Esophagus (tissue), 2 donors: ENCODE measurements at regions not wholly inside any gene's neighbourhood (a gene's known extent, or its start where the extent isn't known, plus 50 kb on each side); places are given as distances from the start of the nearest gene placed in this dataset.

Experiments
- H3K27ac ChIP-seq, 2 donors: one replicate each; pipeline ENCODE4 v1.5.1; 2013; ENCODE audit warnings: low read depth in 2 of 2, mild to moderate bottlenecking in 2 of 2, inconsistent platforms in 1 of 2, low read length in 1 of 2, moderate library complexity in 1 of 2
- H3K27me3 ChIP-seq, 2 donors: one replicate each; pipeline ENCODE4 v1.6.1; 2013; ENCODE audit warnings: low read length in 2 of 2, control low read depth in 1 of 2, mild to moderate bottlenecking in 1 of 2; ENCODE audit not compliant: insufficient read depth in 2 of 2, control insufficient read depth in 1 of 2
- H3K36me3 ChIP-seq, 2 donors: one replicate each; pipeline ENCODE4 v1.6.1; 2013; ENCODE audit warnings: low read length in 1 of 2; ENCODE audit not compliant: control insufficient read depth in 2 of 2, insufficient read depth in 2 of 2
- H3K4me1 ChIP-seq, 2 donors: one replicate each; pipeline ENCODE4 v1.6.1; 2013; ENCODE audit warnings: low read length in 1 of 2; ENCODE audit not compliant: control insufficient read depth in 2 of 2, insufficient read depth in 2 of 2
- H3K4me3 ChIP-seq, 2 donors: one replicate each; pipeline ENCODE4 v1.5.1; 2013; ENCODE audit warnings: low read length in 2 of 2, mild to moderate bottlenecking in 2 of 2, low read depth in 1 of 2, moderate library complexity in 1 of 2
- H3K9me3 ChIP-seq, 2 donors: one replicate each; pipeline ENCODE4 v1.6.1; 2013; ENCODE audit warnings: mild to moderate bottlenecking in 2 of 2, low read depth in 1 of 2, low read length in 1 of 2, moderate library complexity in 1 of 2; ENCODE audit not compliant: control insufficient read depth in 2 of 2, insufficient read depth in 1 of 2
- WGBS, 2 donors: extraction: QIAGEN DNeasy Blood & Tissue Kit; methylation state at CpG; one replicate each; pipeline ENCODE4 v1.1.7; 2013; 5-methylcytosine and 5-hydroxymethylcytosine counted together
- donor health status: healthy with polysubstance abuse.
- donor health status: Bipolar disorder and iron deficiency.

DNA sequence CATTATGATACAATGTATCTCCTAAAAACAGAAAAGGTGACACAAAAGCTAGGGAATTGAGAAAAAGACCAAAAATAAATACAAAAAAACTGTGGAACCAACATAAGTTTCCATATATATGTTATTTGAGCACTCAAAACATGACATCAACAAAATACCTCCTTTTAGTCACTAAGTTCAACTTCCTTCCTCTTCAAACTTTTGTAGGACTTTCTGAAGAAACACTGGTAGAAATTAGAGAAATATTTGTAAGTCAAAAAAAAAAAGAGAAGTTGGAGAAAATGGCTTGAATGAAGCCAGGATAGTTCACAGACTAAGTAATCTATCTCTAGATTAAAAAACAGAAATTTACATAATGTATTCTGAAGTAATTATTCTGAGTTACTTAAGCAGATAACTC is 208.4 kb upstream of the ALCAM start:
- H3K27ac ChIP-seq, result no peak overlapping the region
- H3K4me1 ChIP-seq, result no peaks in the 10 kb centered on the region
- H3K4me3 ChIP-seq, result no peak overlapping the region
- no peaks in the 10 kb centered on the region for H3K9me3 ChIP-seq
- H3K27me3 ChIP-seq, result no peaks in the 10 kb centered on the region
- H3K36me3 ChIP-seq, result no peaks in the 10 kb centered on the region

DNA sequence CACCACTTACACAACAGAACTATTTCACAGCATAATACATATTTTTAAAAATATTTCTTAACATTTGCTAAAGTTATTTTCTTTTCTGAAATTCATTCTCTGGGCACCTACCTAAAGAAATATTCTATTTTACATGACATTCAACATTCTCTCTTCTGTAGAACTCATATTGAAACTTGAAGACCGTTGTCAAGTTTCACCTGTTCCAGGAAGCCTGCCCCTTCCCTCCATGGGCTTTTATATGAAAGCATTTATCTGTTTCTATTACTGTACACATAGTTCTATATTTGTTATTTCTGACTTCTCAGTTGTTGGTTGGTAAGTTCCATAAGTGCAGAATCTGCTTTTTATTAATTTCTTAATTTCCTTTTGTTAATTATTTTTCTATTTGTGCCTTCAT is 204.3 kb upstream of the ALCAM start:
- no peaks in the 10 kb centered on the region for H3K36me3 ChIP-seq
- H3K4me1 ChIP-seq, result no peaks in the 10 kb centered on the region
- no peak overlapping the region for H3K4me3 ChIP-seq
- H3K9me3 ChIP-seq, result no peaks in the 10 kb centered on the region
- H3K27me3 ChIP-seq, result no peaks in the 10 kb centered on the region
- H3K27ac ChIP-seq, result no peak overlapping the region
- WGBS, 2 donors, result 65 to 72% methylated on average over 1 of the region's 1 CpG

DNA sequence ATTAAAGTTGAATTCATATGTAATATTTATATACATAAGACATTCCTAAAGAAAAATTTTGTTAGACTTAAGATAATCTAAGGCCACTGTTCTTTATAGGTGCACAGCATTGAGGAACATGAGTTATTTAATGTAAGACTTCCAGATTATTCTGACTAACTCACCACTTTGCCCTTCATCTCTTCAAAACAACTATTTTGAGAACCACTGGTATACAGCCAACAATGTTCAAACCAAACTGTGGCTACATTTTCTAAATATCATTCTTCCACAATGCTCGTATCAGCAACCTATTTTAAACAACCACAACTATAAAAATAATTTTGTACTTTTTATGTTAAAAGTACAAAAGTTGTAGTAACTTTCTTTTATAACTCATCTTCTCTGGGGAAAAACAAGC is 199.8 kb upstream of the ALCAM start:
- Histone ChIP-seq H3K4me3 (no peak overlapping the region), H3K27me3 (no peaks in the 10 kb centered on the region), H3K36me3 (no peaks in the 10 kb centered on the region), H3K9me3 (no peaks in the 10 kb centered on the region), H3K27ac (no peak overlapping the region), H3K4me1 (no peaks in the 10 kb centered on the region)
- WGBS, 2 donors, result 46 to 68% methylated on average over 1 of the region's 1 CpG

GRCh38 chr3:105170423-105170822 is 196.3 kb upstream of the ALCAM start:
- H3K4me1 ChIP-seq, result no peaks in the 10 kb centered on the region
- H3K36me3 ChIP-seq, result no peaks in the 10 kb centered on the region
- no peaks in the 10 kb centered on the region for H3K9me3 ChIP-seq
- H3K27me3 ChIP-seq, result no peaks in the 10 kb centered on the region
- H3K4me3 ChIP-seq, result no peak overlapping the region
- no peak overlapping the region for H3K27ac ChIP-seq

DNA sequence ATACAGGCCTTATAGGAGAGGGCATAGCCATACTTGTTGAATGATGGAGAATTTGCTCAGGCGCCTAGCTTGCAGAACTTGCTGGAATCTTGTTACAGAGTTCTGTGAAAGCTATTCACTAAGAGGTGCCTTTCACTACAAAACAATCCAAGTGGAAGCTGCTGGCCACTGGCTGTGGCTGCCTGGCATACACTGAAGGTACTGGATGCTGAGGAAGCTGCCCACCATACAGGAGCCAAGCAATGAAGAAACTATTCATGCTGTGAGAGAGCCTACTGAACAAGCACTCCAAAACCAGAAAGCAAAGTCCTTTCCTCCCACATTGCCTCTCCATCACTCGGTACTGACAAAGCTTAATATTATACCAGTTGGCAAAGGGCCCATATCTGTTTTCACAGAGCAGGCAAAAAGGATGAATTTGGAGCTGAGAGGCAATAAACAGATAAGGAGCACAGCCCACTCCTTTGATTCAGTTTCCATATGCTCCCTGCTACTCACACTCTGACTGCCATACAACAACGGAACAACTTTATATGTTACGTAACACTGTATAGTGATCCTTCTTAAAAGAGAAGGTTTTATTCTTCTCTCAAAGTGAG is 192.6 kb upstream of the ALCAM start:
- Histone ChIP-seq H3K9me3 (no peaks in the 10 kb centered on the region), H3K36me3 (no peaks in the 10 kb centered on the region), H3K4me3 (no peak overlapping the region), H3K27ac (no peak overlapping the region), H3K4me1 (no peaks in the 10 kb centered on the region), H3K27me3 (no peaks in the 10 kb centered on the region)
- 81 to 82% methylated on average over 4 of the region's 4 CpGs for WGBS, 2 donors

DNA sequence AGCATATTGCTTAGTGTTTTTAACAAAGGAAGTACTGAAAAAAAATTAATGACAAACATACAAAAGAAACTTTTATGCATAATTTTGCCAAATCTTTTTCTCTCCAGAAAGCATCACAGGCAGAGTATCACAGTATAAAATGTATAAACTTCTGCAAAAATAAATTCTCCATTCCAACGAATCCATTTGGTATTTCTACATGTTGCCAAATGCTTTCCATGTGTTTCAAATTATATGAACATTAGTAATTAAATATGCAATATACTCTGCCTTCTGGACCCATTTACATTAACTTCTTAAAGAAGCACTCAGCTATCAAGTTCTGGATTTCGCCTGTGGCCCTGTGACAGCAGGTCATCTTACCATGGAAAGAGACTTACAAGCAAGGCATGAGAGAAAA is 189.1 kb upstream of the ALCAM start:
- H3K4me3 ChIP-seq, result no peak overlapping the region
- 68 to 69% methylated on average over 2 of the region's 2 CpGs for WGBS, 2 donors
- H3K9me3 ChIP-seq, result no peaks in the 10 kb centered on the region
- H3K27ac ChIP-seq, result no peak overlapping the region
- H3K27me3 ChIP-seq, result no peaks in the 10 kb centered on the region
- H3K36me3 ChIP-seq, result no peaks in the 10 kb centered on the region
- no peaks in the 10 kb centered on the region for H3K4me1 ChIP-seq

GRCh38 chr3:105187344-105187743 is 179.4 kb upstream of the ALCAM start:
- WGBS, 2 donors, result 83 to 90% methylated on average over 1 of the region's 1 CpG
- Histone ChIP-seq H3K36me3 (no peaks in the 10 kb centered on the region), H3K9me3 (no peaks in the 10 kb centered on the region), H3K27ac (no peak overlapping the region), H3K4me1 (no peaks in the 10 kb centered on the region), H3K4me3 (no peak overlapping the region), H3K27me3 (no peaks in the 10 kb centered on the region)

DNA sequence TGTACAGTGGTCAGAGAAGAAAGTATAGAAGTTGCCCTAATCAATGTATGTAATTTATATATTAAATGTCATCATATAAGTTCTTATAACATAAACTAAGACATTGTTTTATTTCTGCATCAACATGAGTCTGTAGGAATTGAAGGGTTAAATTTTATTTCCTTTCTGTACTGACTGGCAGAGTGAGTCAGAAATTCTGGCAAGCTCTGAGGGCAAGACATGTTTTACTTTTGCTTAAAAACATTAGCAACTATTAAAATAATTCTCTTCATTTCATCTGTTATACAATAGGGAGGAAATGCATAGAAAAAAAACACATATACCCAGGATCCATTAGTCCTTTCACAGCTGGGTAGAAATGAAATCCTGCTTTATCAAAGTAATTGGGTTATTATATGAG is 171.4 kb upstream of the ALCAM start:
- Histone ChIP-seq H3K4me3 (no peak overlapping the region), H3K4me1 (no peaks in the 10 kb centered on the region), H3K27ac (no peak overlapping the region), H3K36me3 (no peaks in the 10 kb centered on the region), H3K27me3 (no peaks in the 10 kb centered on the region), H3K9me3 (no peaks in the 10 kb centered on the region)

DNA sequence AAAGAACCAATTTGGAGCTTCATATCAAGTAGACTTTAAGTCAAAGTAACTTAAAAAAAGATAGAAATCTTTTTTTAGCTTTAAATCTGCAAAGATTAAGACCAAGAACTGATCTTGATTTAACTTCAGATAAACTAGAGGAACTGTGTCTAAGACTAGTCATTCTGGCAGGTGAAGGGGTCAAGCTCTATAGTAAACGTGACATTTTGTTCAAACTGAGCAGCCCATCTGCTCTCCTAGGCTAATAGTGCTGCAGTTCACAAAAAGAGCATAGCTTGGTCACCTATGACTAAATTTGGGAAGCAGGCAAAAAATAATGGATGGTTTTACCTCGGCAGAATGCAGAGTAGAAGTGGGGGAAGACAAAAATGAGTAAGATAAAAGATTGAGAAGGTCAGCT is 168.8 kb upstream of the ALCAM start:
- WGBS, 2 donors, result 59 to 61% methylated on average over 2 of the region's 2 CpGs
- Histone ChIP-seq H3K36me3 (no peaks in the 10 kb centered on the region), H3K4me1 (no peaks in the 10 kb centered on the region), H3K27ac (no peak overlapping the region), H3K4me3 (no peak overlapping the region), H3K27me3 (no peaks in the 10 kb centered on the region), H3K9me3 (no peaks in the 10 kb centered on the region)

DNA sequence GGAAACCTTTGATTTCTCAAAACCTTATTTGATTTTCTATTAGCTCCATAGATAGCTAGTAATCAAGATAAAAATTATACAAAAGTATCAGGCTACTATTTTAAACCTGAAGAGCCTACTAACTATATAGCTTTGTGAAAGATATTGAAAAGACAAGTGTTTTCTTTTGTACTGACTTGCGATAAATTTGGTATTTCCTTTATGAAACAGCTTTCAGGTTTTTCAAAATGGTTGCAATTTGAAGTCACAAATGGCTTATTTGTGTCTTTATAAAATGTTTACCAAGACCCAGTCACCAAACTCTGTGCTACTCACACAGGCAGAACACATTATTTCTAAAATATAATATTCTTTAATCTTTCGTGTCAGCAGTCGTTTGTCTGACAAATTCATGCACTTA is 167.5 kb upstream of the ALCAM start:
- no peaks in the 10 kb centered on the region for H3K36me3 ChIP-seq
- WGBS, 2 donors, result 66 to 81% methylated on average over 3 of the region's 3 CpGs
- H3K4me3 ChIP-seq, result no peak overlapping the region
- no peaks in the 10 kb centered on the region for H3K4me1 ChIP-seq
- no peaks in the 10 kb centered on the region for H3K9me3 ChIP-seq
- no peak overlapping the region for H3K27ac ChIP-seq
- no peaks in the 10 kb centered on the region for H3K27me3 ChIP-seq
